SU-DHL-6 (cell line): ENCODE measurements at regions not wholly inside any gene's neighbourhood (a gene's known extent, or its start where the extent isn't known, plus 50 kb on each side); places are given as distances from the start of the nearest gene placed in this dataset.

Experiments used
- H2AFZ ChIP-seq: fragments of 200-600 bp; sonication (generic); 2 replicates; pipeline ENCODE4 v1.6.1; 2014; ENCODE audit warnings: low read depth, mild to moderate bottlenecking, moderate library complexity, mixed read lengths, antibody characterized with exemption, low read length; ENCODE audit not compliant: severe bottlenecking
- H3F3A ChIP-seq: fragments of 200-600 bp; shearing (Covaris generic); 2 replicates; pipeline ENCODE4 v1.6.0; 2016; ENCODE audit warnings: antibody characterized with exemption, mild to moderate bottlenecking; ENCODE audit not compliant: insufficient read depth
- H3K27ac ChIP-seq: fragments of 200-600 bp; sonication (generic); 2 replicates; pipeline ENCODE4 v1.5.1; 2016; ENCODE audit warnings: low read depth, mild to moderate bottlenecking, low read length, moderate library complexity, mixed read lengths
- H3K27me3 ChIP-seq: fragments of 200-600 bp; sonication (generic), shearing (Covaris generic); 2 replicates; pipeline ENCODE4 v1.6.0; 2014; ENCODE audit warnings: mild to moderate bottlenecking, low read length
- H3K36me3 ChIP-seq: fragments of 200-600 bp; sonication (generic); 2 replicates; pipeline ENCODE4 v1.6.1; 2014; ENCODE audit warnings: mild to moderate bottlenecking, low read length, mixed read lengths
- H3K4me2 ChIP-seq: fragments of 300-600, 200-600 bp; shearing (Covaris generic), sonication (generic); 2 replicates; pipeline ENCODE4 v1.6.0; 2014; ENCODE audit warnings: low read length, low read depth, mild to moderate bottlenecking; ENCODE audit not compliant: poor library complexity, severe bottlenecking
- H3K4me3 ChIP-seq: fragments of 200-600 bp; sonication (generic); 2 replicates; pipeline ENCODE4 v1.5.1; 2014; ENCODE audit warnings: antibody characterized with exemption, low read length, mild to moderate bottlenecking, mixed read lengths; ENCODE audit not compliant: insufficient read depth, poor library complexity, severe bottlenecking
- H3K79me2 ChIP-seq: fragments of 200-600 bp; sonication (generic); 2 replicates; pipeline ENCODE4 v1.6.1; 2014; ENCODE audit warnings: mild to moderate bottlenecking, low read length, moderate library complexity; ENCODE audit not compliant: insufficient read depth
- H3K9ac ChIP-seq: fragments of 200-600 bp; sonication (generic); 2 replicates; pipeline ENCODE4 v1.7.0; 2014; ENCODE audit warnings: mild to moderate bottlenecking, low read length
- H3K9me2 ChIP-seq: fragments of 200-600 bp; sonication (generic); replicated peaks from 2 replicates; pipeline ENCODE4 v1.6.1; 2014; ENCODE audit warnings: low read length; ENCODE audit not compliant: insufficient read depth
- H3K9me3 ChIP-seq: fragments of 200-600 bp; sonication (generic); 2 replicates; pipeline ENCODE4 v1.6.1; 2014; ENCODE audit warnings: low read length, mixed read lengths; ENCODE audit not compliant: insufficient read depth
- H4K20me1 ChIP-seq: fragments of 200-600 bp; sonication (generic); 2 replicates; pipeline ENCODE4 v1.6.1; 2014; ENCODE audit warnings: low read depth, mild to moderate bottlenecking, antibody characterized with exemption, low read length, moderate library complexity, mixed read lengths
- CTCF ChIP-seq: fragments of 200-600 bp; sonication (generic); IDR thresholded peaks from one replicate; pipeline ENCODE4 v1.5.1; 2017; ENCODE audit warnings: antibody characterized with exemption, mild to moderate bottlenecking, low read length, moderate library complexity; ENCODE audit not compliant: insufficient read depth, poor library complexity, severe bottlenecking
- EZH2phosphoT487 ChIP-seq: fragments of 200-600 bp; sonication (generic), shearing (Covaris generic); conservative IDR thresholded peaks from 2 replicates; pipeline ENCODE4 v1.6.1; 2018; ENCODE audit warnings: mild to moderate bottlenecking, antibody characterized with exemption, low read length, moderate library complexity, mixed read lengths

- TF ChIP-seq EZH2phosphoT487 (no peak), CTCF (no peak)
- H3K27me3 ChIP-seq, result no peaks in the 10 kb centered on the region
Measured at GRCh38 chr10:5297466-5297865, 67.3 kb upstream of the UCN3 start.

GRCh38 chr10:5297996-5298395, 66.8 kb upstream of the UCN3 start:
- H3K9me3 ChIP-seq, result no peaks in the 10 kb centered on the region
- H3K36me3 ChIP-seq, result no peaks in the 10 kb centered on the region
- H2AFZ ChIP-seq, result no peak overlapping the region
- H3K4me3 ChIP-seq, result no peak overlapping the region
- H3K4me2 ChIP-seq, result no peak overlapping the region
- H3K9ac ChIP-seq, result no peak overlapping the region
- no peaks in the 10 kb centered on the region for H4K20me1 ChIP-seq
- H3F3A ChIP-seq, result no peaks in the 10 kb centered on the region
- no peak overlapping the region for H3K27ac ChIP-seq
- TF ChIP-seq CTCF (no peak), EZH2phosphoT487 (no peak)
- no peaks in the 10 kb centered on the region for H3K9me2 ChIP-seq
- H3K27me3 ChIP-seq, result no peaks in the 10 kb centered on the region
- H3K79me2 ChIP-seq, result no peaks in the 10 kb centered on the region

More at GRCh38 chr10:5297466-5297865, 67.3 kb upstream of the UCN3 start:
- Histone ChIP-seq H3K9me2 (no peaks in the 10 kb centered on the region), H3K4me3 (no peak overlapping the region), H2AFZ (no peak overlapping the region), H3F3A (no peaks in the 10 kb centered on the region), H3K36me3 (no peaks in the 10 kb centered on the region), H3K4me2 (no peak overlapping the region), H4K20me1 (no peaks in the 10 kb centered on the region), H3K27ac (no peak overlapping the region), H3K9me3 (no peaks in the 10 kb centered on the region), H3K79me2 (no peaks in the 10 kb centered on the region), H3K9ac (no peak overlapping the region)

GRCh38 chr10:5299950-5300349, 64.8 kb upstream of the UCN3 start:
- H3K27me3 ChIP-seq, result no peaks in the 10 kb centered on the region
- H3K79me2 ChIP-seq, result no peaks in the 10 kb centered on the region
- H3K9me3 ChIP-seq, result no peaks in the 10 kb centered on the region
- no peak overlapping the region for H3K4me3 ChIP-seq
- no peaks in the 10 kb centered on the region for H3F3A ChIP-seq
- no peaks in the 10 kb centered on the region for H4K20me1 ChIP-seq
- no peak overlapping the region for H3K9ac ChIP-seq
- no peak overlapping the region for H3K4me2 ChIP-seq
- TF ChIP-seq CTCF (no peak), EZH2phosphoT487 (no peak)
- no peak overlapping the region for H3K27ac ChIP-seq
- H2AFZ ChIP-seq, result no peak overlapping the region
- no peaks in the 10 kb centered on the region for H3K9me2 ChIP-seq
- no peaks in the 10 kb centered on the region for H3K36me3 ChIP-seq

- Histone ChIP-seq H3K27ac (no peak overlapping the region), H3K79me2 (no peaks in the 10 kb centered on the region), H3F3A (no peaks in the 10 kb centered on the region), H3K4me2 (no peak overlapping the region), H3K9me3 (no peaks in the 10 kb centered on the region), H2AFZ (no peak overlapping the region), H3K9me2 (no peaks in the 10 kb centered on the region), H4K20me1 (no peaks in the 10 kb centered on the region), H3K36me3 (no peaks in the 10 kb centered on the region), H3K27me3 (no peaks in the 10 kb centered on the region), H3K9ac (no peak overlapping the region), H3K4me3 (no peak overlapping the region)
- TF ChIP-seq EZH2phosphoT487, result no peak
- TF ChIP-seq CTCF, result no peak
Measured at GRCh38 chr10:5303504-5303903, 61.3 kb upstream of the UCN3 start.
